ENCODE measurements at regions not wholly inside any gene's neighbourhood (a gene's known extent, or its start where the extent isn't known, plus 50 kb on each side); places are given as distances from the start of the nearest gene placed in this dataset.

DNA sequence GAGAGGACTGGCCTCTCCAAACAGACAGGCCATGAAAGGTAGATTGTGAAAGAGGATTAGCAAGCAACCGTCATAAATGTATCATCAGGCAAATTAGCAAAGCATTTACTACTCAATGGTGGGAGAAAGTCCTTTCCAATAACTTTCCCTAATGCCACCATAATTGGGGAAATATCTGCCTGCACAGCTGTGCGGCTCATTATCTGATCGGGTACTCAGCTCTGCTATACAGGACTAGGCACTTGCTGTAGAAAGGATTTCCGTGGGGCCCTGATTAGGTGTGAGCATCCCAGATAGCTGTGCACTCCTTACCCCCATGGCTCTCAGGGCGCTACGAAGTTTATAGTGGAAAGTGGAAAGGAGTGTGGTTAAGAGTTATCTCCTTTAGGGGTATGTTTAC is 309.7 kb upstream of the PLET1 start:
- Mint-ChIP-seq H3K27ac (no peak overlapping the region), H3K9me3 (no peaks in the 10 kb centered on the region), H3K36me3 (no peaks in the 10 kb centered on the region), H3K27me3 (peaks cover 7 to 25% (median 11%) of the 10 kb centered on the region in 5 donors), H3K4me1 (no peaks in the 10 kb centered on the region), H3K4me3 (no peak overlapping the region)
- ATAC-seq (no peak), DNase-seq (no peak)
- POLR2A ChIA-PET, result no interaction called here

DNA sequence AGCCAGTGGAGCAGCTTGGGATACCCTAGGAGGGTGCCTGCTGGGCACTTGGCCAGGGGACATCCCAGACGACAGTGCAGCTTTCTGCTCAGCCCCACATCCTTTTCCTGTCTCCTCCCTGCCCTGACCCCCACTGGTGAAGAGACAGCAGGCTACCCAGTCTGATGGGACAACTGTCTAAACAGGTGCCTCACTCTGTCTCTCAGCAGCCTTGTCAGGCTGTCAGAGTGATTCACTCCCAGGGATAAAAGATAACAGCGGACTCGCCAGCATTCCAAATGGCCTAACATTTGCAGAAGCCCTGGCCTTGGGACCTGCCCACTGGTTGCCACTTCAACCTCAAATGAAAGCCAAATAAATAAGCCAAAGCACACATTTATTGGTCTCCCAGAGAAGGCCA is 318.6 kb upstream of the PLET1 start:
- H3K4me3 Mint-ChIP-seq, result no peak overlapping the region
- H3K36me3 Mint-ChIP-seq, result no peaks in the 10 kb centered on the region
- H3K27me3 Mint-ChIP-seq, result peaks cover 0 to 8% (median 1%) of the 10 kb centered on the region in 5 donors
- H3K9me3 Mint-ChIP-seq, result peaks cover 0 to 1% (median 0%) of the 10 kb centered on the region in 9 donors
- POLR2A ChIA-PET, result no interaction called here
- no peak for DNase-seq
- no peak for ATAC-seq
- no peaks in the 10 kb centered on the region for H3K4me1 Mint-ChIP-seq
- H3K27ac Mint-ChIP-seq, result no peak overlapping the region

- Mint-ChIP-seq H3K4me1 (peaks cover 0 to 4% (median 0%) of the 10 kb centered on the region in 4 donors), H3K9me3 (no peaks in the 10 kb centered on the region), H3K27me3 (peaks cover 0 to 14% (median 3%) of the 10 kb centered on the region in 5 donors), H3K4me3 (no peak overlapping the region), H3K36me3 (no peaks in the 10 kb centered on the region), H3K27ac (no peak overlapping the region)
- ATAC-seq (no peak), DNase-seq (no peak)
- POLR2A ChIA-PET, result no interaction called here
Measured at GRCh38 chr11:112580864-112581263, 320.2 kb upstream of the PLET1 start.

- DNase-seq (no peak), ATAC-seq (no peak)
- POLR2A ChIA-PET, result no interaction called here
- peaks cover 0 to 4% (median 0%) of the 10 kb centered on the region in 4 donors for H3K4me1 Mint-ChIP-seq
- no peaks in the 10 kb centered on the region for H3K9me3 Mint-ChIP-seq
- no peak overlapping the region for H3K4me3 Mint-ChIP-seq
- H3K36me3 Mint-ChIP-seq, result no peaks in the 10 kb centered on the region
- peaks cover 0 to 11% (median 3%) of the 10 kb centered on the region in 5 donors for H3K27me3 Mint-ChIP-seq
- no peak overlapping the region for H3K27ac Mint-ChIP-seq
Measured at GRCh38 chr11:112581747-112582146, 321.1 kb upstream of the PLET1 start.

- no peak overlapping the region for H3K4me3 Mint-ChIP-seq
Measured at GRCh38 chr11:112582366-112582765, 321.7 kb upstream of the PLET1 start.

DNA sequence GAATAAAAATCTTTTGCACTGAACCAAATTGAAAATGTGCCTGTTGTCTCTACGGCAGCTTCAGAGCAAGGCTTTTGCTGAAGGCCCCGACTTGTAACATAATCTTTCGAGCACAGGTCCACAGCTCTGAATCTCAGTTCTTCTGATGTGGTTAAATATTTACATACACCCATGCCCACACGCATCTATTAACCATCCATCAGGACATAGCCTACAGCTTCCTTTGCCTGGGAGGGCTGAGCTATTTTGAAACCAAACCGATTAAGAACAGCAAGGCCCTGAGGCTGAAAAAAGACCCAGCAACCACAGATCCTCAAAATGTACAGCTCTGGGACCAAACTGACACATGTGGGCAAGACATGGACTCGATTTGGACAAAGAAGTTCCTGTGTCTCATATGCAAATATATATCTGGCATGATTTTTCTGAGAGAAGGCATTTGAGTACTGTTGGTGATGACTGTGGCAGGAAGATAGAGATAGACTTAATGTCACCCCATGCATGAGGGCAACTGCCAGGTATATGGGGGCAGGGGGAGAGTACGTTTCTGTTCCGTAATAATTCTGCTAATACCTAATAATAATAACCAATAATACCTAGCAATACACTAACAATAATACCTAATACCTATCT is 322.7 kb upstream of the PLET1 start:
- no peak for ATAC-seq
- no peaks in the 10 kb centered on the region for H3K36me3 Mint-ChIP-seq
- no peak for DNase-seq
- H3K27ac Mint-ChIP-seq, result no peak overlapping the region
- peaks cover 0 to 6% (median 3%) of the 10 kb centered on the region in 5 donors for H3K27me3 Mint-ChIP-seq
- no peak overlapping the region for H3K4me3 Mint-ChIP-seq
- POLR2A ChIA-PET, result no interaction called here
- peaks cover 0 to 4% (median 2%) of the 10 kb centered on the region in 4 donors for H3K4me1 Mint-ChIP-seq
- H3K9me3 Mint-ChIP-seq, result no peaks in the 10 kb centered on the region

More at GRCh38 chr11:112582366-112582765, 321.7 kb upstream of the PLET1 start:
- DNase-seq, result no peak
- ATAC-seq, result no peak
- Mint-ChIP-seq H3K4me1 (peaks cover 0 to 4% (median 0%) of the 10 kb centered on the region in 4 donors), H3K27me3 (peaks cover 0 to 8% (median 3%) of the 10 kb centered on the region in 5 donors), H3K9me3 (no peaks in the 10 kb centered on the region), H3K27ac (no peak overlapping the region), H3K36me3 (no peaks in the 10 kb centered on the region)
- POLR2A ChIA-PET, result no interaction called here

DNA sequence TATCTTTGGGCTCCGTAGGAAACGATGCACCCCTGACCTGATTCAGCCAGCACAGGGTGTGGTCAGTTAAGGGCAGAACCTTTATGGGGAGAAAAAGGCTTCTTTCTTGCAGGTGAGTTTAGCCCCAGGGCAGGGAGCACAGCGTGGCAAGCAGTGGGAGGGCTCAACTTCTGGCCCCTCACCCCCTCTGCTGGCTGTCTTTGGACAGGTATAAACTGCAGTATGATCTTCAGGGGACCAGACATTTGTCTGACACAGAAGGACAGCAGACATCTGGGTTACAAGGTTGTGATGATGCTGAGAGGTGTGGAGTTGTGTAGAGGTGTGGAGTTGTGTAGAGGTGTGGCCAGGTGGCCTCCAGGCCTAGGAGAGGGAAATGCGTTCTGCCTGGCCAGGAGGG is 324.0 kb upstream of the PLET1 start:
- Mint-ChIP-seq H3K27me3 (peaks cover 0 to 6% (median 3%) of the 10 kb centered on the region in 5 donors), H3K27ac (no peak overlapping the region), H3K9me3 (no peaks in the 10 kb centered on the region), H3K36me3 (no peaks in the 10 kb centered on the region), H3K4me1 (peaks cover 0 to 4% (median 2%) of the 10 kb centered on the region in 4 donors), H3K4me3 (no peak overlapping the region)
- POLR2A ChIA-PET, result no interaction called here
- peak in 1 of 2 donors; percentile 35 for ATAC-seq
- peak in 1 of 10 donors; percentile 5 for DNase-seq

DNA sequence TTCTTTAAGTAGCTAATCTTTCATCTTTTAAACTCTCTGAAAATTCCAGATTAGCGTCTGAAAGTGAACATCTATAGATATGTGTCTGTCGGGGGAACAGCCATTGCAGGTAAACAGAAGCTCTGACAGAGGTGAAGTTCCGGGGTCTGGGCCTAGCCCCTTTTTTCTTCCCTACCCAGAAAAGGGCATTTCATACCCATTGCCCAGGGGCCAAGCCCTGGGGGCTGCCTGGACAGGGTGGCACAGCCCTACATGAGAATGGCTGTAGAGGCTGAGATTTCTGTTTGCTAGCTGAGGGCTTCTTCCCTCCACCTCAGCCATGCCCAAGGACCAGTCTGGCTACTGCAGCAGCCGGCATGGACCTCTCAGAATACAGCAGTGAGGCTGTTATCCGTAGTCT is 327.0 kb upstream of the PLET1 start:
- H3K27me3 Mint-ChIP-seq, result peaks cover 0 to 11% (median 3%) of the 10 kb centered on the region in 5 donors
- POLR2A ChIA-PET, result no interaction called here
- no peak overlapping the region for H3K4me3 Mint-ChIP-seq
- no peak overlapping the region for H3K27ac Mint-ChIP-seq
- DNase-seq (no peak), ATAC-seq (no peak)
- H3K4me1 Mint-ChIP-seq, result peaks cover 0 to 4% (median 2%) of the 10 kb centered on the region in 4 donors
- no peaks in the 10 kb centered on the region for H3K9me3 Mint-ChIP-seq
- H3K36me3 Mint-ChIP-seq, result no peaks in the 10 kb centered on the region

DNA sequence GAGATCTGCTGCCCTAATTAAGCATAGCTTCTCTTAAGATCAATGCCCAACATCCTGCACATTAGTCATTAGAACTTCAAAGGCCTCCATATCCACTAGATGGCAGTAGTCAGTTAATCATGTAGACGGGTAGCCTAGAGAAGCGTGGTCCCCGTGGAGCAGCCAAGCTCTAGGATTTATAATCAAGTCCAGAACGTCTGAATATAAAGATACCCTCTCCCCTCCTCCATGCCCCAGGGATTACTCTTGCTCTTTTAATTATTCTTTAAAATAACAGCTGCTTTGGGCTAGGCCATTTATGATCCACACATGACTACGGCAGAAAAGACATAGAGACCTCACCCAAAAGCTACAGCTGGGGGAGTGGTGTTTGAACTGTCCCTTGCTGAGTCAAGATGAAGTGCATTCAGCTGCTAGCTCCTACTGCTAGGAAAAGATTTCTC is 327.6 kb upstream of the PLET1 start:
- H3K4me3 Mint-ChIP-seq, result peak overlapping the region in 5 of 10 donors; percentile 27 to 55 (median 43)
- POLR2A ChIA-PET, result no interaction called here
- H3K27ac Mint-ChIP-seq, result no peak overlapping the region

GRCh38 chr11:112589155-112589554 is 328.5 kb upstream of the PLET1 start:
- no peaks in the 10 kb centered on the region for H3K9me3 Mint-ChIP-seq
- no peaks in the 10 kb centered on the region for H3K36me3 Mint-ChIP-seq
- peaks cover 0 to 11% (median 3%) of the 10 kb centered on the region in 5 donors for H3K27me3 Mint-ChIP-seq
- no peak overlapping the region for H3K4me3 Mint-ChIP-seq
- H3K4me1 Mint-ChIP-seq, result peaks cover 0 to 4% (median 2%) of the 10 kb centered on the region in 4 donors
- POLR2A ChIA-PET, result no interaction called here
- H3K27ac Mint-ChIP-seq, result no peak overlapping the region
- DNase-seq, result no peak
- no peak for ATAC-seq

More for the DNA sequence above, 327.6 kb upstream of the PLET1 start:
- DNase-seq (peak in 8 of 10 donors; percentile 7 to 64 (median 28)), ATAC-seq (peak; percentile 68 to 75)
- peaks cover 0 to 11% (median 3%) of the 10 kb centered on the region in 5 donors for H3K27me3 Mint-ChIP-seq
- no peaks in the 10 kb centered on the region for H3K36me3 Mint-ChIP-seq
- H3K4me1 Mint-ChIP-seq, result peaks cover 0 to 4% (median 2%) of the 10 kb centered on the region in 4 donors
- H3K9me3 Mint-ChIP-seq, result no peaks in the 10 kb centered on the region

DNA sequence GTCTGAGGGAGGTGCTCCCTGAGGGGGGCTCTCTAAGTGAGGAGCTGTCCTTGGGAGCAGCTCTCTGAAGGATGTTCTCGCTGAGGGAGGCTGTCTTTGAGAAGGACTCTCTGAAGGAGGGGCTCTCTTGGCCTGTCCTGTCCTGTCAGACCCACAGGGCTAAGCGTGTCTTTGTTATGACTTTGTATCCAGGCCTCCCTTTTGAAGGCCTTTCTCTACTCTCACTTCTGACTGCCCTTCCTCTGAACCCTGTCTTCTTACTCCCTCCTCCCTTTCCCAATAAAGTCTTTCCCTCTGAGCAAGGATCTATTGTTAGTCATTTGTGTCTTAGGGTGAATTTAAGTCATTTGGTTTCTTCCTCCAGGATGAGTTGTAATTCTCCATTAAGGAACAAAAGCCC is 330.1 kb upstream of the PLET1 start:
- Mint-ChIP-seq H3K36me3 (no peaks in the 10 kb centered on the region), H3K27ac (peak overlapping the region in 1 of 10 donors; percentile 13), H3K9me3 (peaks cover 0 to 4% (median 0%) of the 10 kb centered on the region in 9 donors), H3K4me3 (no peak overlapping the region), H3K27me3 (peaks cover 0 to 4% (median 1%) of the 10 kb centered on the region in 5 donors), H3K4me1 (peaks cover 0 to 3% (median under 1%) of the 10 kb centered on the region in 4 donors)
- ATAC-seq (no peak), DNase-seq (no peak)
- POLR2A ChIA-PET, result no interaction called here

DNA sequence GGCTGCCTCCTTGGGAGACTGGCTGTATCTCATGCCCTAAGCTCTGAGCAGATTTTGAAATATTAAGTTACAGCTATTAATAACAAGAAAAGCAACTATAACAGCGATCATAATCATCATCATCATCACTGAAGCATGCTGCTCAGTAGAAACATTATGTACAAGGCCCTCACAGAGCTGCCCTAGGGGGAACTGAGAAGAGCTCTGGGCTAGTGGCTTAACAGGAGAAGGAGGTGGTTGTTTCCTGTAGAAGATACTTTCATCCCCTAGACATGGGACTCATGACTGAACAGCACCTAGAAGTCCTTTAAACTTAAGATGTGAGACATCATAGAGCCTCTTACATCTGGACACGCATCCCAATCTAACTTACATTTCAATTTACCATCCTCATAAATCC is 332.8 kb upstream of the PLET1 start:
- no peaks in the 10 kb centered on the region for H3K36me3 Mint-ChIP-seq
- ATAC-seq (no peak), DNase-seq (no peak)
- no peak overlapping the region for H3K27ac Mint-ChIP-seq
- POLR2A ChIA-PET, result no interaction called here
- no peak overlapping the region for H3K4me3 Mint-ChIP-seq
- peaks cover 4 to 13% (median 4%) of the 10 kb centered on the region in 5 donors for H3K27me3 Mint-ChIP-seq
- peaks cover 0 to 4% (median 0%) of the 10 kb centered on the region in 4 donors for H3K4me1 Mint-ChIP-seq
- H3K9me3 Mint-ChIP-seq, result peaks cover 0 to 4% (median 0%) of the 10 kb centered on the region in 9 donors

DNA sequence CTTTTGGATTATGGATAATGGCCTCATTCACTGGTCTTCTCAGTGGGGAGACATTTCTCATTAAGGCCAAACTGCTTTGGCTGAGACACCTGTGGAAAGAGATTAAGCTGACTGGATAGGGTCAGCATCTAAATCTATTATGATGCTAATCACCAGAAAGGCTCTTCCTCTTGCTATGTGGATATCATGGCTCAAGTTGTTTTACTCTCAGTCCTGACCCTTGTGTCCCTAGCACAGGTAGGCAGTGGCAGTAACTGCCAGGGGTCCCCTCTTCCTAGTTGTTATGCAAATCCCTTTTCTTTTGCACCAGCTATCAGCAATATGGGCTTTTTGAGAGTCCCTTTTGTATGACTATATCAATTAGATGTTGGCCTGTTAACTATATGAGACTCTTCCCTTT is 335.7 kb upstream of the PLET1 start:
- Mint-ChIP-seq H3K4me3 (no peak overlapping the region), H3K27me3 (peaks cover 4 to 11% (median 4%) of the 10 kb centered on the region in 5 donors), H3K9me3 (peaks cover 0 to 4% (median 0%) of the 10 kb centered on the region in 9 donors), H3K36me3 (no peaks in the 10 kb centered on the region), H3K4me1 (peaks cover 0 to 4% (median 0%) of the 10 kb centered on the region in 4 donors), H3K27ac (no peak overlapping the region)
- ATAC-seq (no peak), DNase-seq (no peak)
- POLR2A ChIA-PET, result no interaction called here
